Panc1 (cell line): ENCODE measurements at regions not wholly inside any gene's neighbourhood (a gene's known extent, or its start where the extent isn't known, plus 50 kb on each side); places are given as distances from the start of the nearest gene placed in this dataset.

Source experiments
- ATAC-seq: fragments of 200-7000 bp; cut with Tn5 transposase; 2 replicates; pipeline ENCODE4 v1.9.1; 2020; ENCODE audit warnings: mild to moderate bottlenecking, moderate library complexity
- BruUV-seq: library from RNA; stranded (reverse); fragments of 400-500 nt; replicated peaks from 2 replicates; lab custom pipeline; 2021; lab: Mats Ljungman, UMichigan
- CTCF ChIA-PET: fragments of 300-600 bp; sonication (Branson Sonifier 250); formaldehyde crosslinking; loops from one replicate; lab custom pipeline; 2022; ENCODE audit warnings: antibody characterized with exemption; lab: Charles Lee
- POLR2A ChIA-PET: fragments of 300-600 bp; sonication (Branson Sonifier 250); formaldehyde crosslinking; loops from one replicate; lab custom pipeline; 2022; ENCODE audit warnings: antibody characterized with exemption; lab: Charles Lee
- DNase-seq: peaks from one replicate; pipeline ENCODE4 v3.0.0-alpha.2; 2010; ENCODE audit warnings: low read depth, low spot score
- H3K27ac ChIP-seq: 2 replicates; pipeline ENCODE4 v1.5.1; 2011; ENCODE audit warnings: mild to moderate bottlenecking, low read length, inconsistent platforms
- H3K27me3 ChIP-seq: fragments of 200-500 bp; sonication (Bioruptor generic); 2 replicates; pipeline ENCODE4 v1.6.0; 2014; ENCODE audit warnings: low read length, inconsistent platforms; ENCODE audit not compliant: control insufficient read depth, insufficient read depth
- H3K36me3 ChIP-seq: fragments of 200-500 bp; sonication (Bioruptor generic); 2 replicates; pipeline ENCODE4 v1.5.1; 2014; ENCODE audit warnings: inconsistent platforms, mild to moderate bottlenecking, low read length, moderate library complexity; ENCODE audit not compliant: control insufficient read depth, insufficient read depth
- H3K4me1 ChIP-seq: 2 replicates; pipeline ENCODE4 v1.5.1; 2011; ENCODE audit warnings: inconsistent platforms, mild to moderate bottlenecking, low read length, moderate library complexity; ENCODE audit not compliant: control insufficient read depth, insufficient read depth
- H3K4me3 ChIP-seq, 2 experiments: 2 replicates each; pipeline ENCODE4 v1.5.1; 2011 to 2012; ENCODE audit warnings: low read depth in 2 of 2, low read length in 2 of 2, mild to moderate bottlenecking in 2 of 2, inconsistent platforms in 1 of 2, moderate library complexity in 1 of 2
- H3K9me3 ChIP-seq: fragments of 200-500 bp; sonication (Bioruptor generic); 2 replicates; pipeline ENCODE4 v1.5.1; 2014; ENCODE audit warnings: low read depth, mild to moderate bottlenecking, inconsistent platforms, low read length, moderate library complexity; ENCODE audit not compliant: control insufficient read depth, insufficient read depth
- CTCF ChIP-seq: fragments of 450-650 bp; IDR thresholded peaks from 2 replicates; pipeline ENCODE4 v1.5.1; 2017; ENCODE audit warnings: mild to moderate bottlenecking
- POLR2AphosphoS5 ChIP-seq: IDR thresholded peaks from 2 replicates; pipeline ENCODE4 v1.6.1; 2012; ENCODE audit warnings: mild to moderate bottlenecking, low read depth, low read length, moderate library complexity
- REST ChIP-seq, 2 experiments: IDR thresholded peaks; 2 replicates each; pipeline ENCODE4 v1.6.1; 2011 to 2012; ENCODE audit warnings: low read depth in 2 of 2, control low read depth in 1 of 2, low read length in 1 of 2, mild to moderate bottlenecking in 1 of 2, moderate library complexity in 1 of 2; ENCODE audit not compliant: insufficient read depth in 1 of 2
- SIN3A ChIP-seq: IDR thresholded peaks from 2 replicates; pipeline ENCODE4 v1.6.1; 2012; ENCODE audit warnings: low read depth, mild to moderate bottlenecking, low read length, moderate library complexity, borderline replicate concordance; ENCODE audit not compliant: insufficient read depth
- TCF7L2 ChIP-seq: IDR thresholded peaks from 2 replicates; pipeline ENCODE4 v1.6.1; 2011; ENCODE audit warnings: mild to moderate bottlenecking, low read depth, low read length, inconsistent platforms
- in situ Hi-C: cut with HindIII; loops from 2 replicates; pipeline ENCODE4 v1.10.0; 2016; ENCODE audit warnings: low sequenced_read_pairs, low pct_unique_long_range_greater_than_20kb
- intact Hi-C: fragments of 100-400 bp; cut with micrococcal nuclease; formaldehyde crosslinking; loops from one replicate; pipeline ENCODE4 v1.10.0; 2022; ENCODE audit not compliant: unreplicated experiment

DNA sequence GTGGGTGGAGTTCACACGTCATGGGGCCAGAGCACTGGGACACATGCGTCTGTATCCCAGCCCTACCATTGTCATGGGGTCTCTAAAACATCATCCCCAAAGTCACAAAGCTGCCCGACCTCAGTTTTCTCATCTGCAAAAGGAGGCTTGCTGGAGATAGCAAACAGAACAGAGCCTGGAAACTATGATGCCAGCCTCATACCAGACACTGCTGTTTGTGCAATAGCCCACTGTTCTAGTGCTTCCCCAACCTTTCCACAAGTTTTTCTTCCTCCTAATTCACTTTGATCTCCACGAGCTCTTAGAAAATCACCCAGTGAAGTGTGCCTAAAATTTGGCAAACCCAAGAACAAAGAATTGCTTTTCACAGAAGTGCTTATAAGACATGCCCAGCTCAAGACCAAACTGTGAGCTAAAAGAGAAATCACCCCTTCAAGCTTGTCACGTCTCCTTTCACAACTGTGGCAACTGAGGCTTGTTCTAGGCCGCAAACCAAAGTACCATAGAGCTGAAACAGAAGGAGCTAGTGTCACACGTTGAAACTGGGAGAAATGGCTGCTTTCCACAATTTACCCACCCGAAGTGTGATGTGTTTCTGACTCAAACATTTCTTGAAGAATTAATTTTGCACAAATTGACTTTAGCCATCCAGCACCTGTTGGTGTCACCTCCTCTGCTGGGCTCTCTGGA is 162.7 kb upstream of the ID2 start:
- no peaks in the 10 kb centered on the region for H3K9me3 ChIP-seq
- CTCF ChIA-PET: no interaction called here
- no peaks in the 10 kb centered on the region for H3K36me3 ChIP-seq
- TF ChIP-seq REST (IDR thresholded peaks at IDR 0.05; ENCODE audit: insufficient read depth in 1 of 2, low read depth in 2 of 2, low read length in 1 of 2): no peak
- TF ChIP-seq CTCF: no peak
- TF ChIP-seq SIN3A: no peak
- no peak for TF ChIP-seq TCF7L2
- no peak for TF ChIP-seq POLR2AphosphoS5
- DNase-seq: no peak
- no TSS peak for BruUV-seq
- ATAC-seq: no peak
- in situ Hi-C loops: no loop called here
- H3K27me3 ChIP-seq: no peaks in the 10 kb centered on the region; the same call in 1 of the 2 replicates
- POLR2A ChIA-PET: no interaction called here
- no peaks in the 10 kb centered on the region for H3K4me1 ChIP-seq
- no peak overlapping the region for H3K4me3 ChIP-seq
- intact Hi-C loops: no loop called here
- H3K27ac ChIP-seq: no peak overlapping the region

DNA sequence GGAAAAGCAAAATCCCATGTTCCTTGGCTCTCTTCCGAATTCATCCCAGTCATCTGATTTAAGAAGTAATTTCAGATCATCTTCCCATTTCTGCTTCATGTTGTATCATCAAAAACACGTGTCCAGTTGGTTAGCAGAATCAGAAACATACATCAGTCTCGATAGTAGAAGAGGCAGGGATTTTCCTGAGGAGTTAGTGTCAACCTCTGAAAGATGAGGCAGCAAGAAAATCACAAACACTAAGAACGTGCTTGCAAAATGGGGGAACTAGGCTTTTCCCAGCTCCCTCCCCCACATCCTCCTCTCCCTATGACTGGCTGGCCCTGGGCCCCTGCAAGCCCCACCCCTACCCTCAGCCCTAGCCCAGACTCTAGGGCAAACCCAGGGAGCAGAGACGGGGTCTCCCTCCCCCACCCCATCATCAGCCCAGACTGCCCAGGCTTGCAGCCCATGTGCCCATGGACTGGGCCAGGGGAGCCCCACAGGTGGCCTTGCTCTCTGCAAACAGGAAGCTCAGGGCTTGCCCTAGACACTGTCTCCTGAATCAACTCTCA is 161.0 kb upstream of the ID2 start:
- Histone ChIP-seq H3K9me3 (no peaks in the 10 kb centered on the region), H3K27me3 (no peaks in the 10 kb centered on the region; the same call in 1 of the 2 replicates), H3K27ac (no peak overlapping the region), H3K4me1 (no peaks in the 10 kb centered on the region), H3K36me3 (no peaks in the 10 kb centered on the region), H3K4me3 (no peak overlapping the region)
- POLR2A ChIA-PET: no interaction called here
- in situ Hi-C loops: no loop called here
- ATAC-seq: no peak
- no peak for DNase-seq
- no TSS peak for BruUV-seq
- CTCF ChIA-PET: no interaction called here
- TF ChIP-seq POLR2AphosphoS5: no peak
- no peak for TF ChIP-seq REST (IDR thresholded peaks at IDR 0.05; ENCODE audit: insufficient read depth in 1 of 2, low read depth in 2 of 2, low read length in 1 of 2)
- TF ChIP-seq SIN3A: no peak
- no peak for TF ChIP-seq CTCF
- no peak for TF ChIP-seq TCF7L2
- intact Hi-C loops: no loop called here
